ENCODE measurements at regions not wholly inside any gene's neighbourhood (a gene's known extent, or its start where the extent isn't known, plus 50 kb on each side); places are given as distances from the start of the nearest gene placed in this dataset.

- TF ChIP-seq RAD21 (IDR thresholded peaks at IDR 0.05; ENCODE audit: low read depth) (no peak), FOXM1 (IDR thresholded peaks at IDR 0.05; ENCODE audit: borderline replicate concordance, low read depth) (no peak), CREB1 (IDR thresholded peaks at IDR 0.05; ENCODE audit: low read depth) (no peak), CEBPB (IDR thresholded peaks at IDR 0.05) (no peak), ZBTB7A (IDR thresholded peaks at IDR 0.05; ENCODE audit: low read depth) (no peak), YY1 (IDR thresholded peaks at IDR 0.05; ENCODE audit: low read depth) (no peak), TAF1 (IDR thresholded peaks at IDR 0.05; ENCODE audit: low read depth) (no peak), NFIC (IDR thresholded peaks at IDR 0.05) (no peak), TCF12 (IDR thresholded peaks at IDR 0.05; ENCODE audit: low read depth) (no peak), REST (IDR thresholded peaks at IDR 0.05; ENCODE audit: low read depth) (no peak), TEAD4 (IDR thresholded peaks at IDR 0.05) (no peak), EP300 (IDR thresholded peaks at IDR 0.05; ENCODE audit: borderline replicate concordance) (no peak), EGR1 (IDR thresholded peaks at IDR 0.05) (no peak), MAX (IDR thresholded peaks at IDR 0.05) (no peak)
- TF ChIP-seq, protein P1, sequence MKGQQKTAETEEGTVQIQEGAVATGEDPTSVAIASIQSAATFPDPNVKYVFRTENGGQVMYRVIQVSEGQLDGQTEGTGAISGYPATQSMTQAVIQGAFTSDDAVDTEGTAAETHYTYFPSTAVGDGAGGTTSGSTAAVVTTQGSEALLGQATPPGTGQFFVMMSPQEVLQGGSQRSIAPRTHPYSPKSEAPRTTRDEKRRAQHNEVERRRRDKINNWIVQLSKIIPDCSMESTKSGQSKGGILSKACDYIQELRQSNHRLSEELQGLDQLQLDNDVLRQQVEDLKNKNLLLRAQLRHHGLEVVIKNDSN (IDR thresholded peaks at IDR 0.05): no peak
Measured at GRCh38 chr5:93954421-93955069, 213.1 kb upstream of the POU5F2 start.

GRCh38 chr5:93953442-93953841 is 212.0 kb upstream of the POU5F2 start:
- TF ChIP-seq RAD21 (IDR thresholded peaks at IDR 0.05; ENCODE audit: low read depth) (no peak), NFIC (IDR thresholded peaks at IDR 0.05) (no peak), EGR1 (IDR thresholded peaks at IDR 0.05) (no peak), YY1 (IDR thresholded peaks at IDR 0.05; ENCODE audit: low read depth) (no peak), FOXM1 (IDR thresholded peaks at IDR 0.05; ENCODE audit: borderline replicate concordance, low read depth) (no peak), CREB1 (IDR thresholded peaks at IDR 0.05; ENCODE audit: low read depth) (no peak)
- TF ChIP-seq, protein P1 (IDR thresholded peaks at IDR 0.05): no peak

GRCh38 chr5:93941897-93942296 is 200.5 kb upstream of the POU5F2 start:
- TF ChIP-seq EP300 (IDR thresholded peaks at IDR 0.05; ENCODE audit: borderline replicate concordance): no peak

DNA sequence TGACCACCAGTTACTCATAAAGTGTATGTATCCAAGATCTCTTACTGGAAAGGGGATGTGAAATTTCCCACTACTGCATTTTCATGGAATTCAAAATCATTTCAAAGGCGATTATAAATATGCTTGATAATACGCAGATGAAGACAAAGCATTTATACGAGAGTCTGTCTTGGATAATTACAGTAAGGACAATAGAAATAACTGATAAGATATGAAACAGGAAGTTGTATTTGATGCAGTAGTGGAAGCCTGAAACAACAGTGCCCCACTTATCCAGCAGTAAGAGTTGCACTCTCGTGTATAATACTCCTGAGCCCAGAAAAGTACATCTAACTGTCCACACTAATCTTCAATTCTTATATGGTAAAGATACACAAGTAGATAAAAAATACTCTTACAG is 188.7 kb upstream of the POU5F2 start:
- no peak for TF ChIP-seq ZBTB7A (IDR thresholded peaks at IDR 0.05; ENCODE audit: low read depth)
- TF ChIP-seq MAX (IDR thresholded peaks at IDR 0.05): no peak

- TF ChIP-seq MAX (IDR thresholded peaks at IDR 0.05) (no peak), ZBTB7A (IDR thresholded peaks at IDR 0.05; ENCODE audit: low read depth) (no peak), FOXM1 (IDR thresholded peaks at IDR 0.05; ENCODE audit: borderline replicate concordance, low read depth) (no peak), RAD21 (IDR thresholded peaks at IDR 0.05; ENCODE audit: low read depth) (no peak), YY1 (IDR thresholded peaks at IDR 0.05; ENCODE audit: low read depth) (no peak), TEAD4 (IDR thresholded peaks at IDR 0.05) (no peak), EGR1 (IDR thresholded peaks at IDR 0.05) (no peak), EP300 (IDR thresholded peaks at IDR 0.05; ENCODE audit: borderline replicate concordance) (no peak), TCF12 (IDR thresholded peaks at IDR 0.05; ENCODE audit: low read depth) (no peak), REST (IDR thresholded peaks at IDR 0.05; ENCODE audit: low read depth) (no peak), CREB1 (IDR thresholded peaks at IDR 0.05; ENCODE audit: low read depth) (no peak), TAF1 (IDR thresholded peaks at IDR 0.05; ENCODE audit: low read depth) (no peak), NFIC (IDR thresholded peaks at IDR 0.05) (no peak), CEBPB (IDR thresholded peaks at IDR 0.05) (no peak)
- TF ChIP-seq, protein P1 (IDR thresholded peaks at IDR 0.05): no peak
Measured at GRCh38 chr5:93929131-93929530, 187.7 kb upstream of the POU5F2 start.
